Kidney tubule cell (primary cell): ENCODE measurements at regions not wholly inside any gene's neighbourhood (a gene's known extent, or its start where the extent isn't known, plus 50 kb on each side); places are given as distances from the start of the nearest gene placed in this dataset.
"Not testable (repeated sequence)": the region's sequence is repeated elsewhere in the genome, so short reads cannot be mapped to it uniquely, and the experiment has no call there.

Experiments
- DNase-seq: peaks from one replicate; pipeline ENCODE4 v3.0.0-alpha.2; 2018; ENCODE audit warnings: low spot score

DNA sequence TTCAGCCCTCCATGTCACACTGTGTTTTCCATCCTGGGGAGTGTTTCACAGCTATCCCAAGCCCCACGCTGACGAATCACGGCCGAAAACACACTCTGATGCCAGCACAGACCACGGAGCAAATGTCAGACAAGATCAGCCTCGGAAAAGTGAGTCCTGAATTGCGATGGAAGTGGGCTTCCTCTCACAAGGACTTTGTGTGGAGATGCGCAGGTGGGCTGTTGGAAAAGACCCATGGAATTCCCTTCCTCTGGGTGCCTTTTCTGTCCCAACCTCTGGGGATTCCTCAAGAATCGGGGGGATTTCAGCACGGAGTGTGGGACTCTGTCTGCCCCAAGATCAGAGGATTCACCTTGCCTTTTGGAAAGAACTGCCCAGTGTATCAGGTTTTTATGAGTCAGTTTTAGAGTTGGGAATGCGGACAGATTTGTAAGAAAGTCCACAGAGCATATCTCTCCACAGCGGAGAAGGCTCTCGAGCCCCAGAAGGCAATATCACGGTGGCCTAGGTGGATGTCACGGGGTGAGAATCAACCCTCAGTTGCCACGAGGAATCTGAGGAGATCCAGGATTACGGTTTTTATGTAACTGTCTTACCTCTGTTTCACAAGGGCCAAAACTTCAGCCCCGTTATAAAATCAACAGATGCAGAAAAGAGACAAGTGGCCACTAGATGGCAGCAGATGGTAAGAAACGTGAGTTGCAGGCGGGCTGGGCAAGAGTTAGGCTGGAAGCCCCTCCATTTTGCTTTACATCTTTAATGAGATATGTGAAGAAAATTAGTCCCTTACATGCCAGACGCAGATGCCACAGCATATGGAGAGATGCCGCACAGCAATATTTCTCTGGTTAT, 201.9 kb downstream of the DAD1 start:
- peak; percentile 69 for DNase-seq

GRCh38 chr14:22384974-22385526, 204.0 kb downstream of the DAD1 start:
- DNase-seq, result no peak

DNA sequence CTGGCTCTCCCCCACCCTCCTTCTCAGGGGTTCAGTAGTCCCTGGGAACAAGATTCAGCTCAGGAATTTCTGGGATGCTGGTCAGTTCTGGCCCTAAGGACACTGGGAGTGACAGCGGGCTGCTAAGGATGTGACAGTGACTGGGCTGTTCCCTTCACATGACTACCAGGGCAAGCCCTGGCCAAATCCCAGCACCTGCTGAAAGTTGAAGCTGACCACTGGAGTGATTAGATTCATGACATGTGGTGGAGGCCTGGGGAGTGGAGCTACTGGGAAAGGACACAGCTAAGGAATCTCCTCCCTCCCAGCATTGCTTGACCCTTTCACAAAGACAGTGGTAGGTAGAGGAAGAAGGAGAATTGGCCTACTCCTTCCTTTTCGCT, 204.9 kb downstream of the DAD1 start:
- no peak for DNase-seq

DNA sequence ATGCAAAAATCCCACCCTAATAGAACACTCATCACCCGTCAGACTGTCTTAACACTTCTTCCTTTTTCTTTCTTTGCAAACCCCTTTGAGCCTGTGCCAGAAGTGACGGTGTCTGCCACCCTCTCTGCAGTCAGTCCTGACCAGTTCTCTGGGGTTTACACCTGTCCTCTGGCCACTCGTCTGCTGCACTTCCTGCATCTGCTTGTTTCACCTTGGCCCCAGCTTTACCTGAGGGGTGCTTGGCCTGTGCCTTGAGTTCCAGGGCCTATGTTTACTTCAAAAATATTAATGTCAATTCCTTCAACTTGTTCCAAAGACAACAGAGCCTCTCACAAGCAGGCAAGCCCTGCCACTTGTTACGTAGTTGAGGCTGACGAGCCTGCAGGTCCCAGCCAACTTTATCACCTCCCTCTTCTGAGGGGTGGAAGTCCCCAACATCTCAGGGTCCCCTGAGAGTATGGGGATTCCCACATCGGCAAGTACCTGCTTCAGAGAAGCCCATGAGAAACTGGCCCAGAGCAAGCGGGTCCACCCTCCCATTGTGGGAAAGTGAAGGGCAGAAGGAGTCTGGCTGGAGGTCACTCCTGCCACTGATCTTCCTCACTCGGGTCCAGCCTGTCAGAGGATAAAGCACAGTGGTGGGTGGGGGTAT, 205.4 kb downstream of the DAD1 start:
- no peak for DNase-seq

DNA sequence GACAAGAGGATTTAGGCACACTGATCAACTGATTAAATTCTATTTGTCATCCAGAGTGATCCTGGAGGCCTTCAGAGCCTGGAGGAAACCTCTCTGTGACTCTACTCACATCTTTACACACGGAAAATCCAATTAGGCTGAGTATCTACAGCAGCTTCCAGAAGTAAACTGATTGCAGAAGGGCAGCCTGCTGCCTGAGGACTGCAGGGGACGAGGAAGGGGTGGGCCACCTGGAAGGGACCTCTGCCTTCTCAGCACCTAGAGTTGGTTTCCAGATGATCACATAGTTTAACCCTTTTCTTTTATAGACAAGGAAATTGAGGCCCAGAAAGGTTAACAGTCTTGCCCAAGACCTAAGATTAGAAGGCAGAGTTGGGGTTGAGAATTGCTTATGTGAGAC, 206.1 kb downstream of the DAD1 start:
- no peak for DNase-seq

- DNase-seq, result no peak
These were observed 206.6 kb downstream of the DAD1 start for GRCh38 chr14:22382395-22382794.

DNA sequence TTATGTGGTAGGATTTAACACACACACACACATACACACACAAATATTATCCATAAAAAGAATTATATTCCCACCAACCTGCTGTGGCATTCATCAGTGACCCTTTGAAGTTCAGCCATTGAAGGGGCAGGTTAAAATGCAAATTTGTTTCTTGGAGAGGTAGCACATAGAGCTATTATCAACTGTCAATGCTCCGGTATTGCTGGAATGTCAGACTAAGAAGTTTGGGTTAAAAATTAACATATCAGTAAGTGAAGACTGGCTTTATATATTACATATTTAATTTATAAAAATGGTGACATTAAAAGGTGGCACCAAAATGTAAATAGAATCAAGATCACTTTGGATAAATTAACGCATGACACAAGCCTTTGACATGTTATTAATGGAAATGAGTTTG, 207.3 kb downstream of the DAD1 start:
- peak; percentile 37 for DNase-seq

- no peak for DNase-seq
These were observed 207.6 kb downstream of the DAD1 start for GRCh38 chr14:22381408-22381760.

DNA sequence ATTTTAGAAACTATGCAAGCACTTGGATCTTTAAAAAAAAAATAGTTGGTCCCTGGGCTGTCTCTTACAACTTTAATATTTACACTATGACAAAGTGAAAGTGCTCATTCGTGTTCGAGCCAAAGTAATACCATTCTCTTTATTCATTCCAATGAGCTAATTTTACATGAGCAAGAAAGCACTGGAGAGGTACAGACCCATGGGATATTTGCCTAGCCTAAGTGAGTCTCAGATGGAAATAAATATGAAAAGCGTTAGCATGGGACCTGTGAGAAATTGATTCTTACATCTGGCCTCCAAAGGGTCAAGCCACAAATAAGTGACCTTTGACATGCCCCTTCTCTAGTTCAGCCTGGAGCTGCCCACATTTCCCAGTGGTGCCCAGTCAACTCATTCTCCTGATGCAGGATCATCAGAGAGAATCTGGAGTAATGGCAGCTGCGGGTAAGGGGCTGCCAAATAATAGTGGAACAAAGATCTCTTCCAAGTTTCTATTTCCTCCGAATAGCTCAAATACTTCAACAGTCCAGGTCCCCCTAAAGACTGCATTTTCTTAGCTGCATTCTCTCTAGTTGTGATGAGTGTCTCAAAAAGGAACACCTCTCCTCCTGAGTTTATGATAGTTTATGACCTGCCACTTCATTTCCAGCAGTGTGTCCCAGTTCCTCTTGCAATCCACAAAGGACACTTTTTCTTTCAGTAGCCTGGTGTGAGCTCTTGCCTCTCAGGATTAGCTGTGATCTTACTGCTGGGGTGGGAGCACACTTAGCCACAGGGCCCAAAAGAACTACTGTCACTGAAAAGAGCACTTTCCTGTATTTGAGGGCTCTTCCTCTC, 208.2 kb downstream of the DAD1 start:
- DNase-seq, result peak; percentile 58

DNA sequence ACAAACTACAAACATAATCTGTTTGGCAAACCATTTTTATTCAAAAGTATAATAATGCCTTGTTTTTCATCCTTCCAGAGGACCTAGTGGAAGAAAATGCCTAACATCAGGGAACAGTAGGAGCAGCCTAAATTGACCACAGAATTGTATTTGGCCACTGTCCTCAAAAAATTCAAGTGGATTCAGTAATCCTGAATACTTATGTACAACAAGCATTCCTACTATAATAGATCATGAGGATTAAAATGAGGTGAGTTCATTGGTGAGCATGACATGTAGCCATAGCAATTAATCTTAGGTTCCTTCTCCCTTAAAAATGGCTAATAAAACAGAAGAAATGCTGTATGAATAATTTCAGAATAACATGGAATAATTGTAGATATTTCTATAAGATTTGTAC, 209.3 kb downstream of the DAD1 start:
- DNase-seq, result peak; percentile 63

GRCh38 chr14:22378181-22378580, 210.8 kb downstream of the DAD1 start:
- DNase-seq, result no peak

DNA sequence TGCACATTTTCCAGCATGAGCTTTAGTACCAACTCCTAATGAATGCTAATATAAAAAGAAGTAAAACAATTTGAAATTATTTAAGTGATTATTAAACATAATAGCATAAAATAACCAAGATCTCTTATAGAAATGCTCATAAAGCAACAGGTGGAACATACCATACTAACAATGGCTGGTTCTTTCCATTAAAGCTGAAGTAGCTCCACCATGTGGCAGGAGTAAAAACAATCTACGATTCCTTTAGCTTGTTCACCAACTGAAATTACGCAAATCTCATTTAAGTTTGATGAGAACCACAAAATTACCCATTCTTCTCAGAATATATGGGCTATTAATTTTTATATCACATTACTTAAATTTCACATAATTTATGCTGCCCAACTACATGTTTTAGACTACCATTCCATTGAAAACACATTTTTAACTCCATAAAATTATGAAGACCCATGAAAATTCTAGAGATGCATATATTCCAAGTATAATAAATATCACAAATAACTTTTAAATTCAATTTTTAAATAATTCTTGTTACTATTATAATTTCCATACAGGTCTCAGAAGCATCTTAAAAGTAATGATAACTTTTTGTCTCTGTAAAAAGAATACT, 213.6 kb downstream of the DAD1 start:
- DNase-seq, result peak; percentile 62

DNA sequence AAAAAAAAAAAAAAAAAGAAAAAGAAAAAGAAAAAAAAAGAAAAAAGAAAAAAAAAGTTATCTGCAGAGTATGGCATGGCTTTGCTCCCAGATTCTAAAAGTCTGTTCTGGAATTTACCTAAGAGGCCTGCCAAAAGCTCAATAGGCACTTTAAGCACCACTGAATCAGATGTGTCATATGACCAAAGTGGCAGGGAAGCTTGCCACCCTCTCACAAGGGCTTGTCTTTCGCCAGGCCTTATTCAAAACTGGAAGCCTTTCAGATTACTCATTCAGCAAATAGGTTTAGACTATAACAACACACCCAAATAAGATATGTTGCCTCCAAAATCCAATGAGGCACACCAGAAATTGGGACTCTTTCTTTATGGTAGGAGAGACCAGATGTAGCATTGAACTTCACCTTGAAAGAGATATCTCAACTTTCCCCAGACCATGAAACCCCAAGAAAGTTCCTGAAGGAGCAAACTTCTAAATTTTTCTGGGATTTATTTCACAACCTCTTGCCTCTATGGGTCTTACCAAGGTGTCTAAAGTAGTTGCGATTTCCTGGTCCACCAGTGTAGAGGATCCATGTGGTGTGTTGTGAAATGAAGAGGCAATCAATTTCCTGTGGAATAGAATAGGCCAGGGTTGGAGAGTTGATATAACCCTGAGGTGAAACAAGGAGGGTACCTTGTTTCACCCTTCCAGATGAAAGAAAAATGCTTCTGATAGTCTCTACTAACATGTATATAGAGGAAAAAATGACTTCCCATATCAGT, 218.8 kb downstream of the DAD1 start:
- peak; percentile 83 for DNase-seq

GRCh38 chr14:22358726-22359125, 230.3 kb downstream of the DAD1 start:
- DNase-seq, result no peak

GRCh38 chr14:22349281-22349680, 239.7 kb downstream of the DAD1 start:
- DNase-seq, result not testable (repeated sequence)

- DNase-seq, result no peak
These were observed 244.4 kb downstream of the DAD1 start for GRCh38 chr14:22344673-22345072.

DNA sequence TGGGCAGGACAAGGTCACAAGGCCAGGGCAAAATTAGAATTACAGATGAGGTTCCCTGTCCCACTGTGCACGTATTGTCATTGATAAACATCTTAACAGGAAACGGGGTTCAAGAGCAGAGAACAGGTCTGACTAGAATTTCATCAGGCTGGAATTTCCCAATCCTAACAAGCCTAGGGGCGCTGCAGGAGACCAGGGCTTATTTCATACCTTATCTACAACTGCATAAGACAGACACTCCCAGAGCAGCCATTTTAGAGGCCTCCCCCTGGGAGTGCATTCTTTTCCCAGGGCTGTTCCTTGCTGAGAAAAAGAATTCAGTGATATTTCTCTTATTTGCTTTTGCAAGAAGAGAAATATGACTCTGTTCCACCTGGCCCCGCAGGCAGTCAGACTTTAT, 244.8 kb downstream of the DAD1 start:
- not testable (repeated sequence) for DNase-seq

DNA sequence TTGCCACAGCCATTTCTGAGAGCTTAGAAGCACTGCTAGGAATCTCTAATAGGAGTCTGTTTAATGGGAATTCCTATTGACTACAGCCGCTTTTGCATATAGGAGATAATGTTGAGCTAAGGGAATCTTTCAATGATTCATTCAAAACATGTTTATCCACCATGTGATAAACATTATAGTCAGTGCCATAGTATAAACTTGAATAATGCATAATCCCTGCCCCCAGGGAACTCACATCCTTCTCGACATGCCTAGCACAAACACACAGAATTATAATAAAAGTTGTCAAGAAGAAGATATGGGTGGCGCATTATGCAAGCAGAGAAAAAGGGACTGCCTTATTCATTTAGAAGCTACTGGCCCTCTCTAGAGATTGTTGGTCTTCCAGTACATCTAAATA, 248.0 kb downstream of the DAD1 start:
- no peak for DNase-seq

GRCh38 chr14:22338917-22339715, 249.9 kb downstream of the DAD1 start:
- no peak for DNase-seq

DNA sequence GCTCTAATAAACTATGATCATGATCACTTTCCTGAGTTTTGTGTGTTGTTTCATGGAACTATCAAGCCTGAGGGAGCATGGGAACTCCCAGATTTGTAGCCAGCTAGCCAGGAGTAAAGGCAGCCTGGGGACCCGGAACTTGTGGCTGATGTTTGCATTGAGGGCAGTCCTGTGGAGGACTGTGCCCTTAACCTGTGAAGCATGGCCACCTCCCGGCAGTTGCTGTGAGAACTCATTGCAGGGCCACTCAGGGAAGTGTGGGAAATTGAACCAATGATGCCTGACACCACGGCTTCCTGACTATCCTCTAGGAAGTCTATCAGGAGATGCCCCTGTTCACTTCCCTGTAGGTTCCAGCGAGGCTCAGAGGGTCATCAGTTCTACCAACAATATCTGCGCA, 250.6 kb downstream of the DAD1 start:
- DNase-seq, result peak; percentile 58
